DOHH2 (cell line): ENCODE measurements at regions not wholly inside any gene's neighbourhood (a gene's known extent, or its start where the extent isn't known, plus 50 kb on each side); places are given as distances from the start of the nearest gene placed in this dataset.

Experiments
- H3F3A ChIP-seq: fragments of 200-600 bp; sonication (generic), shearing (Covaris generic); 2 replicates; pipeline ENCODE4 v1.6.0; 2016; ENCODE audit warnings: antibody characterized with exemption, mild to moderate bottlenecking; ENCODE audit not compliant: control insufficient read depth, insufficient read depth
- H3K27ac ChIP-seq: fragments of 200-600 bp; sonication (generic); 2 replicates; pipeline ENCODE4 v1.5.1; 2014; ENCODE audit warnings: low read depth, mild to moderate bottlenecking, low read length, moderate library complexity
- H3K27me3 ChIP-seq: fragments of 200-600 bp; sonication (generic); 2 replicates; pipeline ENCODE4 v1.6.1; 2014; ENCODE audit warnings: mild to moderate bottlenecking, low read length, mixed read lengths; ENCODE audit not compliant: control insufficient read depth
- H3K36me3 ChIP-seq: fragments of 200-600 bp; sonication (generic); 2 replicates; pipeline ENCODE4 v1.6.1; 2014; ENCODE audit warnings: mild to moderate bottlenecking, low read length, moderate library complexity, mixed read lengths; ENCODE audit not compliant: control insufficient read depth
- H3K4me1 ChIP-seq: fragments of 200-600 bp; sonication (generic); 2 replicates; pipeline ENCODE4 v1.6.1; 2014; ENCODE audit warnings: mild to moderate bottlenecking, low read length, mixed read lengths; ENCODE audit not compliant: control insufficient read depth
- H3K4me2 ChIP-seq: fragments of 200-600 bp; sonication (generic); 2 replicates; pipeline ENCODE4 v1.6.0; 2014; ENCODE audit warnings: mild to moderate bottlenecking, low read length, moderate library complexity
- H3K4me3 ChIP-seq: fragments of 200-600 bp; sonication (generic); 2 replicates; pipeline ENCODE4 v1.5.1; 2014; ENCODE audit warnings: mild to moderate bottlenecking, low read length, mixed read lengths
- H3K79me2 ChIP-seq: fragments of 200-600 bp; sonication (generic); 2 replicates; pipeline ENCODE4 v1.6.1; 2014; ENCODE audit warnings: mild to moderate bottlenecking, low read length, mixed read lengths; ENCODE audit not compliant: control insufficient read depth
- H3K9me2 ChIP-seq: fragments of 200-600 bp; sonication (generic); replicated peaks from 2 replicates; pipeline ENCODE4 v1.6.1; 2014; ENCODE audit warnings: mild to moderate bottlenecking, low read length, mixed read lengths; ENCODE audit not compliant: control insufficient read depth
- H3K9me3 ChIP-seq: fragments of 200-600 bp; sonication (generic); 2 replicates; pipeline ENCODE4 v1.6.1; 2014; ENCODE audit warnings: antibody characterized with exemption, low read length, mixed read lengths; ENCODE audit not compliant: control insufficient read depth, insufficient read depth
- H4K20me1 ChIP-seq: fragments of 200-600 bp; sonication (generic); 2 replicates; pipeline ENCODE4 v1.6.0; 2014; ENCODE audit warnings: low read depth, mild to moderate bottlenecking, antibody characterized with exemption, low read length, moderate library complexity; ENCODE audit not compliant: control insufficient read depth, insufficient read depth
- EZH2phosphoT487 ChIP-seq: fragments of 200-600 bp; sonication (generic); IDR thresholded peaks from 2 replicates; pipeline ENCODE4 v1.6.1; 2017; ENCODE audit warnings: borderline replicate concordance, mild to moderate bottlenecking, antibody characterized with exemption, low read length, moderate library complexity, mixed read lengths
- TF ChIP-seq, protein P1 (sequence below): fragments of 200-600 bp; sonication (generic); IDR thresholded peaks from one replicate; pipeline ENCODE4 v1.5.1; 2014; ENCODE audit warnings: antibody characterized with exemption, mild to moderate bottlenecking, low read depth, low read length; ENCODE audit not compliant: poor library complexity, severe bottlenecking

DNA sequence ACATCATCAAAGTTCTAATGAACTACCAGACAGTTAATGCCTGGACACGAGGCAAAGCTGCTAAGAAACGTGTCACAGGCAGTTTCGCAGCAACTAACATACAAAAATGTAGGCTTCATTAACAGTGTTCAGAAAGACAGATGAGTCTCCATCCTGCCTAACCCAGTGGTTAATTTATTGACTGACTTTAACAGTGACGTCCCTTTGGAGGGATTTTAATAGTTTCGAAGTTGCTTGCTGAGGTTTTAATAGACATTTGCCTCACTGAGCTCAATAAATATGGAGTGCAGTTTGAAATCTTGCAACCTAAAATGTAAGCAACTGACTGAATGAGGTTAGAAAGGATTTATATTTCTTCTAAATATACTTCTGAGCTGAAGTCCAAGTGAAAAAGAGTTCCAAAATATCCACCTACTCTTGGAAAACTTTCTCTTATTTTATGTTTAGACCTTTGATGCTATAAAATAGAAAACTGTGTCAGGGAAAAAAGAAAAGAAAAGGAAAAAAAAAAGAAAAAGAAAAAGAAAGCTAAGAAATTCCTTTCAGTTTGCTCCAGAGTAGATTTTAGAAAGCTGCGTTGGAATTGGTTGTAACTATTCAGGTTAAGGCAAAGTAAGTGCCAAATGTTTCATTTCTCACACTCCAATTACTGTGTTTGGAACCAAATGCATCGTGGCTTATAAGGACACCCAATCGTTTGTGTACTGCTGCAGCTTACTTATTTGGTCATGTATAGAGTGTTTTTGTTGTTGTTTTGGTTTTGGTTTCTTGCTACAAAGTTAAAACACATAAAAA is 2016.6 kb downstream of the MAT2B start:
- no peaks in the 10 kb centered on the region for H3K27me3 ChIP-seq
- H3K4me1 ChIP-seq, result no peaks in the 10 kb centered on the region
- H3K9me2 ChIP-seq, result no peaks in the 10 kb centered on the region
- no peak overlapping the region for H3K4me2 ChIP-seq
- H3K9me3 ChIP-seq, result no peaks in the 10 kb centered on the region
- H3F3A ChIP-seq, result no peaks in the 10 kb centered on the region
- no peak for TF ChIP-seq EZH2phosphoT487
- TF ChIP-seq, protein P1, sequence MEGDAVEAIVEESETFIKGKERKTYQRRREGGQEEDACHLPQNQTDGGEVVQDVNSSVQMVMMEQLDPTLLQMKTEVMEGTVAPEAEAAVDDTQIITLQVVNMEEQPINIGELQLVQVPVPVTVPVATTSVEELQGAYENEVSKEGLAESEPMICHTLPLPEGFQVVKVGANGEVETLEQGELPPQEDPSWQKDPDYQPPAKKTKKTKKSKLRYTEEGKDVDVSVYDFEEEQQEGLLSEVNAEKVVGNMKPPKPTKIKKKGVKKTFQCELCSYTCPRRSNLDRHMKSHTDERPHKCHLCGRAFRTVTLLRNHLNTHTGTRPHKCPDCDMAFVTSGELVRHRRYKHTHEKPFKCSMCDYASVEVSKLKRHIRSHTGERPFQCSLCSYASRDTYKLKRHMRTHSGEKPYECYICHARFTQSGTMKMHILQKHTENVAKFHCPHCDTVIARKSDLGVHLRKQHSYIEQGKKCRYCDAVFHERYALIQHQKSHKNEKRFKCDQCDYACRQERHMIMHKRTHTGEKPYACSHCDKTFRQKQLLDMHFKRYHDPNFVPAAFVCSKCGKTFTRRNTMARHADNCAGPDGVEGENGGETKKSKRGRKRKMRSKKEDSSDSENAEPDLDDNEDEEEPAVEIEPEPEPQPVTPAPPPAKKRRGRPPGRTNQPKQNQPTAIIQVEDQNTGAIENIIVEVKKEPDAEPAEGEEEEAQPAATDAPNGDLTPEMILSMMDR, result no peak
- no peaks in the 10 kb centered on the region for H4K20me1 ChIP-seq
- H3K36me3 ChIP-seq, result no peaks in the 10 kb centered on the region
- H3K79me2 ChIP-seq, result no peaks in the 10 kb centered on the region
- no peak overlapping the region for H3K4me3 ChIP-seq
- H3K27ac ChIP-seq, result no peak overlapping the region

DNA sequence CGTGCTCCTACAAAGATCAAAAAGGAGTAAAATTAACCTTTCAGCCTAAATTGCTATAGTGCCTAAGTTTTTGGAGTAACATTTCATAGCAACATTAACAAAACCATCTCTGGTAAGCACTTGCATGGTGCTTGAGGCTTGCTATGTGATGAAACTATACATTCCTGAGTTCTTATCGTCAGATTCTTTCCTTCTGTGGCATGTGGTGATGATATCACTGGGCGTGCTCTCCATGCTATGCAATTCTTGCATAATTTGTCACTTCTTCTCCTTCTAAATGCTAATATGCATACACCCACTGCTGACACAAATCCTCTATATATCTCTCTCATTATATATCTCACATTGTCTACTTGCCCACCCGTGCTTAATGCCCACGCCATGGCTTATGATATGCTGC is 2019.9 kb downstream of the MAT2B start:
- H3K27ac ChIP-seq, result no peak overlapping the region
- H4K20me1 ChIP-seq, result no peaks in the 10 kb centered on the region
- TF ChIP-seq, protein P1, result no peak
- TF ChIP-seq EZH2phosphoT487, result no peak
- H3K36me3 ChIP-seq, result no peaks in the 10 kb centered on the region
- H3F3A ChIP-seq, result no peaks in the 10 kb centered on the region
- no peaks in the 10 kb centered on the region; the same call in 1 of the 2 replicates for H3K9me3 ChIP-seq
- no peaks in the 10 kb centered on the region for H3K79me2 ChIP-seq
- H3K9me2 ChIP-seq, result no peaks in the 10 kb centered on the region
- H3K4me2 ChIP-seq, result no peak overlapping the region
- no peak overlapping the region for H3K4me3 ChIP-seq
- H3K27me3 ChIP-seq, result no peaks in the 10 kb centered on the region
- no peaks in the 10 kb centered on the region for H3K4me1 ChIP-seq

DNA sequence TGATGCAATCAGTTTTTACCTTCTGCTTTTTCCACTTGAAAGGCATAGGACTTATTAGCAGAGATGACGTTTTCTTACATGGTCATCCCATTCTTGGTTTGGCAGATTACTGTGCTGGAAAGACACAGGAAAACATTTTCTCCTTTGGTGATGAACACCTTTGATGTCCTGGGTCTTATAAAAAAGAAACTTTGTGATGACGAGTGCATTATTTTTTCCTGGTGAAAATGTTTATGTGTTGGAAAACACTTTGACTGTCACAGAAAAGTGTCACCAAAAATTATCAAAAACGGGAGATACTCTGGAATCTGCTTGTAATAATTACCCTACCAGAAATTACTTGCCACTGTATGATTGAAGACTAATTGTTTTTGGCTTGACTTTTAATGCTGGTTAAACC is 2020.9 kb downstream of the MAT2B start:
- TF ChIP-seq, protein P1, result no peak
- no peak for TF ChIP-seq EZH2phosphoT487
- H3K27ac ChIP-seq, result no peak overlapping the region
- H3K36me3 ChIP-seq, result no peaks in the 10 kb centered on the region
- H3K9me3 ChIP-seq, result no peaks in the 10 kb centered on the region; the same call in 1 of the 2 replicates
- no peaks in the 10 kb centered on the region for H3K9me2 ChIP-seq
- no peak overlapping the region for H3K4me3 ChIP-seq
- H3K79me2 ChIP-seq, result no peaks in the 10 kb centered on the region
- no peaks in the 10 kb centered on the region for H3K27me3 ChIP-seq
- H4K20me1 ChIP-seq, result no peaks in the 10 kb centered on the region
- H3K4me2 ChIP-seq, result no peak overlapping the region
- H3F3A ChIP-seq, result no peaks in the 10 kb centered on the region
- no peaks in the 10 kb centered on the region for H3K4me1 ChIP-seq
